Upper lobe of right lung (tissue), 1 donor: ENCODE measurements at regions not wholly inside any gene's neighbourhood (a gene's known extent, or its start where the extent isn't known, plus 50 kb on each side); places are given as distances from the start of the nearest gene placed in this dataset.

Experiments used
- ATAC-seq: fragments of 200-7000 bp; cut with Tn5 transposase; one replicate; pipeline ENCODE4 v1.9.1; 2020; ENCODE audit warnings: mild to moderate bottlenecking, moderate library complexity
- DNase-seq: peaks from one replicate; pipeline ENCODE4 v3.0.0-alpha.2; 2020
- H3K27ac ChIP-seq: fragments of 200-600 bp; one replicate; pipeline ENCODE4 v1.8.0; 2022
- H3K27me3 ChIP-seq: fragments of 200-600 bp; one replicate; pipeline ENCODE4 v1.8.0; 2022; ENCODE audit warnings: mild to moderate bottlenecking
- H3K36me3 ChIP-seq: fragments of 200-600 bp; one replicate; pipeline ENCODE4 v1.8.0; 2022
- H3K4me1 ChIP-seq: fragments of 200-600 bp; one replicate; pipeline ENCODE4 v1.8.0; 2022
- H3K4me3 ChIP-seq: fragments of 200-600 bp; one replicate; pipeline ENCODE4 v1.8.0; 2022; ENCODE audit warnings: mild to moderate bottlenecking
- H3K9me3 ChIP-seq: fragments of 200-600 bp; one replicate; pipeline ENCODE4 v1.8.0; 2022
- intact Hi-C: fragments of 100-400 bp; cut with DNase I; formaldehyde crosslinking; loops from one replicate; pipeline ENCODE4 v1.11.0; 2022
- TF ChIP-seq, protein P1 (sequence below): fragments of 200-600 bp; IDR thresholded peaks from one replicate; pipeline ENCODE4 v1.8.0; 2022; ENCODE audit warnings: antibody characterized with exemption
- donor health status: DM: no; HTN: yes; CAD: no; lungs with severe emphysema.

DNA sequence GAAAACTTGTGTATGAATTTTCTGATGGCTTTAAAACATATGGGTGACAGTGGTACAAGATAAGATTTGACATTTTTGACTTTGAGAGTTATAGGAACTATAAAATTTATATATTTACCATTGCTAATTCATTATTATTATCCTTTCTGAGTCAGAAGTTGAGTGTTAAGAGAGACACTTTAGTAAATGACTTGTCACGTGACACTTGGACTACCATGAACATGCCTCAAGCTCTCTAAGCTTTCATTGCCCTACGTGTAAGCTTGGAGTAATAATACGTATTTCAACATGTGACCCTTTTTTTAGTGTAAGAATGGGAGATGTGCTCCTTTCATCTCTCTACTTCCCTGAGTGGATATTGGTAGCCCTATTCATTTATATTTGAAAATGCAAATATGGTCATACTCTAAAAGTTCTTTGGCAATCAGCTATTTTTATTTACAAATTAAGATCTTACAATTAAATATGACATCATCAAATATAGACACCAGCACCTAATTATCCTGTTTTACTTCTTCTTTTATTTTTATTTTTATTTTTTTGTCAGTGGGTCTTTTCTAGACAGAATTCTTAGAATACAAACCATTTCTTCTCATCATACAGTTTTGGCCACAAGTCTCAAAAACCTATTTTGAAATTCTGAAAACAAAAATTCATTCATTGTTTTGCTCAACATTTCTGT, 837.0 kb downstream of the PDHA2 start:
- no peak overlapping the region for H3K27ac ChIP-seq
- TF ChIP-seq, protein P1, sequence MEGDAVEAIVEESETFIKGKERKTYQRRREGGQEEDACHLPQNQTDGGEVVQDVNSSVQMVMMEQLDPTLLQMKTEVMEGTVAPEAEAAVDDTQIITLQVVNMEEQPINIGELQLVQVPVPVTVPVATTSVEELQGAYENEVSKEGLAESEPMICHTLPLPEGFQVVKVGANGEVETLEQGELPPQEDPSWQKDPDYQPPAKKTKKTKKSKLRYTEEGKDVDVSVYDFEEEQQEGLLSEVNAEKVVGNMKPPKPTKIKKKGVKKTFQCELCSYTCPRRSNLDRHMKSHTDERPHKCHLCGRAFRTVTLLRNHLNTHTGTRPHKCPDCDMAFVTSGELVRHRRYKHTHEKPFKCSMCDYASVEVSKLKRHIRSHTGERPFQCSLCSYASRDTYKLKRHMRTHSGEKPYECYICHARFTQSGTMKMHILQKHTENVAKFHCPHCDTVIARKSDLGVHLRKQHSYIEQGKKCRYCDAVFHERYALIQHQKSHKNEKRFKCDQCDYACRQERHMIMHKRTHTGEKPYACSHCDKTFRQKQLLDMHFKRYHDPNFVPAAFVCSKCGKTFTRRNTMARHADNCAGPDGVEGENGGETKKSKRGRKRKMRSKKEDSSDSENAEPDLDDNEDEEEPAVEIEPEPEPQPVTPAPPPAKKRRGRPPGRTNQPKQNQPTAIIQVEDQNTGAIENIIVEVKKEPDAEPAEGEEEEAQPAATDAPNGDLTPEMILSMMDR: no peak
- intact Hi-C loops: no loop called here

DNA sequence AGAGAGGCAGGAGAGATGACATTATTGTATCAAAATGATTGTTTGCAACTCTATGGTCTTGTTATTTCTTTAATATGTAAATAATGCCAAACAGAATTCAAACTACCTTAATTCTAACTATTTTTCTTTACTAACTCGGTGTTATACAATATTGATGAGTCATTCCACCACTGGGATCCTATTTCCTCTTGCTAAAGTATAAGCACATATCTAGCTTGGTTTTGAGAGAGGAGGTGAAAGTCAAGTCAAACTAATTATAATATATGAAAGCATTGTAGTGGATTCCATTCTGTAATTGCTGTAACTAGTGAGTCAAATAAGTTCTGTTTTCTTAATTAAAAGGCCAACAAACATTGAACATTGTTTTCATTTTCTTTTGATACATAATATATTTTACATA, 837.6 kb downstream of the PDHA2 start:
- Histone ChIP-seq H3K4me1 (no peaks in the 10 kb centered on the region), H3K27me3 (no peaks in the 10 kb centered on the region), H3K9me3 (no peaks in the 10 kb centered on the region), H3K27ac (no peak overlapping the region), H3K36me3 (no peaks in the 10 kb centered on the region), H3K4me3 (no peak overlapping the region)
- ATAC-seq: no peak
- intact Hi-C loops: no loop called here
- TF ChIP-seq, protein P1: no peak
- DNase-seq: no peak

More for the DNA sequence above, 837.0 kb downstream of the PDHA2 start:
- no peak for DNase-seq
- no peaks in the 10 kb centered on the region for H3K9me3 ChIP-seq
- no peaks in the 10 kb centered on the region for H3K36me3 ChIP-seq
- no peaks in the 10 kb centered on the region for H3K4me1 ChIP-seq
- ATAC-seq: no peak
- no peak overlapping the region for H3K4me3 ChIP-seq
- no peaks in the 10 kb centered on the region for H3K27me3 ChIP-seq

DNA sequence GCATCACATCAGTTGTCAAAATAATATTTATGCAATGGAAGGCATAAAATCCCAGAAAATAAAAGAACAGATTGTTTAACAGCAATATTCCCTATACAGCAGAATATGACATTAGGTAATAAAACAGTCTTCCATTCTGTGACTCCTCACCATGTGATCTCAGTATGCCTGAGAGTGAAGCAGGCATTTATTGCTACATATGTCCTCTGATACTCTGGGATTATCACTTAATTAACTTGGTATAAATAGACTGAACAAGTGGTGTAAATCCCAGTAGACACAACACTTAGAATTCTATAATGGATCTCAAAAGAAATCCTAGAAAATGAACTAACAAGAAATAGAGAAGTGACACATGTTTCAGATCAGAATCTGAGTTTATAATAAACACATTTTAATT, 841.3 kb downstream of the PDHA2 start:
- ATAC-seq: no peak
- Histone ChIP-seq H3K4me3 (no peak overlapping the region), H3K4me1 (no peaks in the 10 kb centered on the region), H3K27ac (no peak overlapping the region), H3K27me3 (no peaks in the 10 kb centered on the region), H3K9me3 (no peaks in the 10 kb centered on the region), H3K36me3 (no peaks in the 10 kb centered on the region)
- DNase-seq: no peak
- intact Hi-C loops: no loop called here
- TF ChIP-seq, protein P1: no peak

DNA sequence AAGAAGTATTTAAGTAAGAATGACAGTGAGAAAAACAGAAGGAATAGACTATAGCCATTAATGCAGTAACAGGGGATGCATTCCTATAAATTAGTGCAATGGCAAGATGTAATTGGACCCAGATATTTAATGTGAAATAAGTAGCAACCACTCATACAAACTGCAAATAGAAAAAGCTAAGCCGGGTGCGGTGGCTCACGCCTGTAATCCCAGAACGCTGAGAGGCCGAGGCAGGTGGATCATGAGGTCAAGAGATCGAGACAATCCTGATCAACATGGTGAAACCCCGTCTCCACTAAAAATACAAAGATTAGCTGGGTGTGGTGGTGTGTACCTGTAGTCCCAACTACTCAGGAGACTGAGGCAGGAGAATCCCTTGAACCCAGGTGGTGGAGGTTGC, 845.8 kb downstream of the PDHA2 start:
- no peak overlapping the region for H3K27ac ChIP-seq
- no peak for DNase-seq
- TF ChIP-seq, protein P1: no peak
- H3K9me3 ChIP-seq: no peaks in the 10 kb centered on the region
- no peak overlapping the region for H3K4me3 ChIP-seq
- no peaks in the 10 kb centered on the region for H3K36me3 ChIP-seq
- H3K4me1 ChIP-seq: no peaks in the 10 kb centered on the region
- intact Hi-C loops: no loop called here
- H3K27me3 ChIP-seq: no peaks in the 10 kb centered on the region
- no peak for ATAC-seq

DNA sequence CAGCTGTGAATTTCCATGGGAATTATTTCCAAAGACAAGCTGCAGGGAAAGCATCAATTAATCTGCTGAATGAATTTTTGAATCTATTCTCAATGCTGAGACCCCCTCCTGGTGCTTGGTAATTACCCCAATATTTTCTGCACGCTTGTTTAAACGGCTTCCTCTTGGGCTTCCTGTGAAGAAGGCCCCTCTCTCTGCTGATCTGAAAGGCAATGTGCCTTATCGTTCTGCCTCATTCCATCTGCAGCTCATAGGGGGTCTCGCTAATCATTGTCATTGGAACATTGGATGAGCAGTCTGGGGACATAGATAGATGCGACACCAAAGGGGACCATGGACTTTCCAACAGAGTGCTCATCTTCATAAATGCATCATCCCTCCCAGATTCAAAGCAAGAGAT, 851.6 kb downstream of the PDHA2 start:
- TF ChIP-seq, protein P1: no peak
- no peaks in the 10 kb centered on the region for H3K4me1 ChIP-seq
- H3K36me3 ChIP-seq: no peaks in the 10 kb centered on the region
- intact Hi-C loops: no loop called here
- no peaks in the 10 kb centered on the region for H3K9me3 ChIP-seq
- no peak for DNase-seq
- ATAC-seq: no peak
- no peak overlapping the region for H3K4me3 ChIP-seq
- no peaks in the 10 kb centered on the region for H3K27me3 ChIP-seq
- no peak overlapping the region for H3K27ac ChIP-seq

DNA sequence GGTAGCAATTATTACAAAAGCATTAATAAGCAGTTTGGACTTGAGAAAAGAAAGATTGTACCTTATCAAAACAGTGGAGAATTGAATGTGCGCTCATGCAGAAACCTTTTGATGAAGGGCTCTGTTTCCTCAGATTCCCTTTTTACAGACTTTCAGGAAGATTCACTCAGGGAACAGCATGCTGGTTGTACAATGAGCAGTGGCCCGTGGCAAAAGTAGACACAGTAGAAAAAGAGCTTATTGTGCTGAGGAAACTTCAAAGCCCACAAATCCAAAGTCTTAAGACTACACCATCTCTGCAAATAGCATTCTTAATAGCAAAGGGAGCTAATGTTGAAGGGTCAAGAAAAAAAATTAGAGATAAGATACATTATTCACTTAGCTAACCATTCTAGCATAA, 858.9 kb downstream of the PDHA2 start:
- intact Hi-C loops: no loop called here
- H3K9me3 ChIP-seq: no peaks in the 10 kb centered on the region
- DNase-seq (no peak), ATAC-seq (no peak)
- H3K4me1 ChIP-seq: no peaks in the 10 kb centered on the region
- TF ChIP-seq, protein P1: no peak
- no peak overlapping the region for H3K27ac ChIP-seq
- no peaks in the 10 kb centered on the region for H3K27me3 ChIP-seq
- no peak overlapping the region for H3K4me3 ChIP-seq
- H3K36me3 ChIP-seq: no peaks in the 10 kb centered on the region
